ENCODE measurements at regions not wholly inside any gene's neighbourhood (a gene's known extent, or its start where the extent isn't known, plus 50 kb on each side); places are given as distances from the start of the nearest gene placed in this dataset.
A peak's percentile ranks its signal among the peaks of the same experiment; 100 is the strongest.

DNA sequence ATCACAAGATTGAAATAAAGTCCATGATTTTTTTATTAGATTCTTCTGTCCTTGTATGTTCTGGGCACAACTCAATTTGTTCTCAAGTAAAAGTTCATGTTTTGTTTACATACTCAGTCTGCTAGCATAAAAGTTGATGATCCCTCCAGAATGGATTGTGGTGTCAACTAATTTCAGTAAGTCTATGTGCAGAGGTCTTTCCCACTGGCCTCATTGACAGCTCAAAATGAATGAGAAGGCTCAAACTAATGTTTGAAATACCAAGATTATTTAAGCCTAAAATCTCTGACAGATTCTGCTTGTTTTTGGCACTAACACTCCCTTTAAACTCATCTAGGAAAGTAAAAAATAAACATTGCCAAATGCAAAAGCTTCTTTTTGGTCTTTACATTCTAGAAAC, 561.2 kb upstream of the CNTNAP5 start:
- H3K4me3 ChIP-seq (replicated peaks; ENCODE audit: low read depth, low read length): no peak overlapping the region
- no peak for TF ChIP-seq CTCF (IDR thresholded peaks at IDR 0.05; ENCODE audit: low read length, missing control alignments)
- no peak for DNase-seq (ENCODE audit: low read depth)

DNA sequence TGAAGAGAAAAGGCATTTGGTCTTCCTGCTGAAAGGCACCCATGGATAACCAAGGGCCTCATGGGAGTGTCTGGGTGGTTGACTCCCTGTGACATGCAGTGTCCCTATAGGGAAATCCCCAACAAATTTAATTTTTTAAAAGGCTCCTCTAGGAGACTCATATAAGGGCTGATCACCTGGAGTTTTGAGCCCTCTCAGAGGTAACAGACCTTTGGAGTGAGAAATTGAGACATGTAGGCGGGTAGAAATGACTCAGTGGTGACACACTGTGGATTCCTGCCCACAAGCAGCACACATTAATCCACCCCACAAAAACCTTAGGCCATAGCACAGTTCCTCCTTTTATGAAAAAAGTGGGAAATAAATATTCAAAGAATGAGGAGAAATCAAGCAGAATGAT, 557.0 kb upstream of the CNTNAP5 start:
- H3K4me3 ChIP-seq (replicated peaks; ENCODE audit: low read depth, low read length): no peak overlapping the region
- TF ChIP-seq CTCF (IDR thresholded peaks at IDR 0.05; ENCODE audit: low read length, missing control alignments): no peak
- DNase-seq (ENCODE audit: low read depth): peak; percentile 24

- DNase-seq (ENCODE audit: low read depth): no peak
- TF ChIP-seq CTCF (IDR thresholded peaks at IDR 0.05; ENCODE audit: low read length, missing control alignments): no peak
- no peak overlapping the region for H3K4me3 ChIP-seq (replicated peaks; ENCODE audit: low read depth, low read length)
Observed at GRCh38 chr2:123481406-123481805, 543.7 kb upstream of the CNTNAP5 start.

DNA sequence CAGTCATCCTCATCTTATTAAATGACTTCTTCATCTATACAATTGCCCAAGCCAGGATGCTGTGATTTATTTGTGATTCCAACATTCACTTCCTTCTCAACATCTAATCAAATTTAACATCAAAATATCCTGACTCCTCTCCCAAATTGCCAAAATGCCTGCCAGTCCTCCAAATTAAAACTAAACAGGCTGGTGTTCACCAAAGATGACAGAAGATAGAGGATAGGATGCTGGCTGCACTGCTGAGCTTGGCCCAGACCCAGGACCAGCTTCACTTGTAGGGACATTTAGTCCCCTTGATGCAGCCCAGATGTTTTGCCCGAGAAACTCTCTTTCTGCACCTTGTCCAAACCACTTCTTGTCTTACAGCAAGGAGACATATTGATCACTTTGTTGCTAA, 540.0 kb upstream of the CNTNAP5 start:
- H3K4me3 ChIP-seq (replicated peaks; ENCODE audit: low read depth, low read length): no peak overlapping the region
- DNase-seq (ENCODE audit: low read depth): no peak
- no peak for TF ChIP-seq CTCF (IDR thresholded peaks at IDR 0.05; ENCODE audit: low read length, missing control alignments)

- no peak for TF ChIP-seq CTCF (IDR thresholded peaks at IDR 0.05; ENCODE audit: low read length, missing control alignments)
- H3K4me3 ChIP-seq (replicated peaks; ENCODE audit: low read depth, low read length): no peak overlapping the region
- no peak for DNase-seq (ENCODE audit: low read depth)
Observed at GRCh38 chr2:123493687-123494086, 531.4 kb upstream of the CNTNAP5 start.

DNA sequence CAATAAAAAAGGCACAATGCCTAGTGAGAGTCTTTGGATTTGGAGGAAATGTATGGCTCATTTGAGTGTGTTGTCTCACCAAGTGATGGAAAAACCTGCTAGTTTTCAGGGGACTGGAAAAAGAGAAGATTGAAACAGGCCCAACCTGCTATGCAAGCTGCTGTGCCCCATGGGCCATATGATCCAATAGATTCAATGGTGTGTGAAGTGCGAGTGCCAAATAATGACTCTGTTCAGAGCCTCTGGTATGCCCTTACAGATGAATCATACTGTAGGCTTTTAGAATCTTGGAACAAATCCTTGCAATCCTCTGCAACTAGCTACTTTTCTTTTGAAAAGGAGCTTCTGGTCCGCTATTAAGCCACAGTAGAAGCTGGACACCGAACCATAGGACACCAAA, 529.8 kb upstream of the CNTNAP5 start:
- no peak overlapping the region for H3K4me3 ChIP-seq (replicated peaks; ENCODE audit: low read depth, low read length)
- no peak for TF ChIP-seq CTCF (IDR thresholded peaks at IDR 0.05; ENCODE audit: low read length, missing control alignments)
- DNase-seq (ENCODE audit: low read depth): no peak

GRCh38 chr2:123500346-123500745, 524.7 kb upstream of the CNTNAP5 start:
- no peak for TF ChIP-seq CTCF (IDR thresholded peaks at IDR 0.05; ENCODE audit: low read length, missing control alignments)
- no peak overlapping the region for H3K4me3 ChIP-seq (replicated peaks; ENCODE audit: low read depth, low read length)
- no peak for DNase-seq (ENCODE audit: low read depth)

Data from fibroblast of pulmonary artery (primary cell).